ENCODE measurements at regions not wholly inside any gene's neighbourhood (a gene's known extent, or its start where the extent isn't known, plus 50 kb on each side); places are given as distances from the start of the nearest gene placed in this dataset.

- TF ChIP-seq ZFP3 (CRISPR knock-in tag; IDR thresholded peaks at IDR 0.05) (no peak), ARNTL (CRISPR knock-in tag; IDR thresholded peaks at IDR 0.05; ENCODE audit: borderline replicate concordance, low read depth) (no peak), ZFP30 (CRISPR knock-in tag; IDR thresholded peaks at IDR 0.05) (no peak), RARB (CRISPR knock-in tag; IDR thresholded peaks at IDR 0.05) (no peak), POU6F1 (CRISPR knock-in tag; IDR thresholded peaks at IDR 0.05; ENCODE audit: borderline replicate concordance, low read depth) (no peak), OSR1 (CRISPR knock-in tag; IDR thresholded peaks at IDR 0.05) (no peak), ESRRG (CRISPR knock-in tag; IDR thresholded peaks at IDR 0.05) (no peak)
- TF ChIP-seq, protein P1, sequence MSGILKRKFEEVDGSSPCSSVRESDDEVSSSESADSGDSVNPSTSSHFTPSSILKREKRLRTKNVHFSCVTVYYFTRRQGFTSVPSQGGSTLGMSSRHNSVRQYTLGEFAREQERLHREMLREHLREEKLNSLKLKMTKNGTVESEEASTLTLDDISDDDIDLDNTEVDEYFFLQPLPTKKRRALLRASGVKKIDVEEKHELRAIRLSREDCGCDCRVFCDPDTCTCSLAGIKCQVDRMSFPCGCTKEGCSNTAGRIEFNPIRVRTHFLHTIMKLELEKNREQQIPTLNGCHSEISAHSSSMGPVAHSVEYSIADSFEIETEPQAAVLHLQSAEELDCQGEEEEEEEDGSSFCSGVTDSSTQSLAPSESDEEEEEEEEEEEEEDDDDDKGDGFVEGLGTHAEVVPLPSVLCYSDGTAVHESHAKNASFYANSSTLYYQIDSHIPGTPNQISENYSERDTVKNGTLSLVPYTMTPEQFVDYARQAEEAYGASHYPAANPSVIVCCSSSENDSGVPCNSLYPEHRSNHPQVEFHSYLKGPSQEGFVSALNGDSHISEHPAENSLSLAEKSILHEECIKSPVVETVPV (CRISPR knock-in tag; IDR thresholded peaks at IDR 0.05) = no peak
- TF ChIP-seq, protein P2, sequence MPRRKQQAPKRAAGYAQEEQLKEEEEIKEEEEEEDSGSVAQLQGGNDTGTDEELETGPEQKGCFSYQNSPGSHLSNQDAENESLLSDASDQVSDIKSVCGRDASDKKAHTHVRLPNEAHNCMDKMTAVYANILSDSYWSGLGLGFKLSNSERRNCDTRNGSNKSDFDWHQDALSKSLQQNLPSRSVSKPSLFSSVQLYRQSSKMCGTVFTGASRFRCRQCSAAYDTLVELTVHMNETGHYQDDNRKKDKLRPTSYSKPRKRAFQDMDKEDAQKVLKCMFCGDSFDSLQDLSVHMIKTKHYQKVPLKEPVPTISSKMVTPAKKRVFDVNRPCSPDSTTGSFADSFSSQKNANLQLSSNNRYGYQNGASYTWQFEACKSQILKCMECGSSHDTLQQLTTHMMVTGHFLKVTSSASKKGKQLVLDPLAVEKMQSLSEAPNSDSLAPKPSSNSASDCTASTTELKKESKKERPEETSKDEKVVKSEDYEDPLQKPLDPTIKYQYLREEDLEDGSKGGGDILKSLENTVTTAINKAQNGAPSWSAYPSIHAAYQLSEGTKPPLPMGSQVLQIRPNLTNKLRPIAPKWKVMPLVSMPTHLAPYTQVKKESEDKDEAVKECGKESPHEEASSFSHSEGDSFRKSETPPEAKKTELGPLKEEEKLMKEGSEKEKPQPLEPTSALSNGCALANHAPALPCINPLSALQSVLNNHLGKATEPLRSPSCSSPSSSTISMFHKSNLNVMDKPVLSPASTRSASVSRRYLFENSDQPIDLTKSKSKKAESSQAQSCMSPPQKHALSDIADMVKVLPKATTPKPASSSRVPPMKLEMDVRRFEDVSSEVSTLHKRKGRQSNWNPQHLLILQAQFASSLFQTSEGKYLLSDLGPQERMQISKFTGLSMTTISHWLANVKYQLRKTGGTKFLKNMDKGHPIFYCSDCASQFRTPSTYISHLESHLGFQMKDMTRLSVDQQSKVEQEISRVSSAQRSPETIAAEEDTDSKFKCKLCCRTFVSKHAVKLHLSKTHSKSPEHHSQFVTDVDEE (CRISPR knock-in tag; IDR thresholded peaks at IDR 0.05) = no peak
- TF ChIP-seq, protein P3, sequence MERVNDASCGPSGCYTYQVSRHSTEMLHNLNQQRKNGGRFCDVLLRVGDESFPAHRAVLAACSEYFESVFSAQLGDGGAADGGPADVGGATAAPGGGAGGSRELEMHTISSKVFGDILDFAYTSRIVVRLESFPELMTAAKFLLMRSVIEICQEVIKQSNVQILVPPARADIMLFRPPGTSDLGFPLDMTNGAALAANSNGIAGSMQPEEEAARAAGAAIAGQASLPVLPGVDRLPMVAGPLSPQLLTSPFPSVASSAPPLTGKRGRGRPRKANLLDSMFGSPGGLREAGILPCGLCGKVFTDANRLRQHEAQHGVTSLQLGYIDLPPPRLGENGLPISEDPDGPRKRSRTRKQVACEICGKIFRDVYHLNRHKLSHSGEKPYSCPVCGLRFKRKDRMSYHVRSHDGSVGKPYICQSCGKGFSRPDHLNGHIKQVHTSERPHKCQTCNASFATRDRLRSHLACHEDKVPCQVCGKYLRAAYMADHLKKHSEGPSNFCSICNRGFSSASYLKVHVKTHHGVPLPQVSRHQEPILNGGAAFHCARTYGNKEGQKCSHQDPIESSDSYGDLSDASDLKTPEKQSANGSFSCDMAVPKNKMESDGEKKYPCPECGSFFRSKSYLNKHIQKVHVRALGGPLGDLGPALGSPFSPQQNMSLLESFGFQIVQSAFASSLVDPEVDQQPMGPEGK (CRISPR knock-in tag; IDR thresholded peaks at IDR 0.05; ENCODE audit: borderline replicate concordance) = no peak
- TF ChIP-seq, protein P4, sequence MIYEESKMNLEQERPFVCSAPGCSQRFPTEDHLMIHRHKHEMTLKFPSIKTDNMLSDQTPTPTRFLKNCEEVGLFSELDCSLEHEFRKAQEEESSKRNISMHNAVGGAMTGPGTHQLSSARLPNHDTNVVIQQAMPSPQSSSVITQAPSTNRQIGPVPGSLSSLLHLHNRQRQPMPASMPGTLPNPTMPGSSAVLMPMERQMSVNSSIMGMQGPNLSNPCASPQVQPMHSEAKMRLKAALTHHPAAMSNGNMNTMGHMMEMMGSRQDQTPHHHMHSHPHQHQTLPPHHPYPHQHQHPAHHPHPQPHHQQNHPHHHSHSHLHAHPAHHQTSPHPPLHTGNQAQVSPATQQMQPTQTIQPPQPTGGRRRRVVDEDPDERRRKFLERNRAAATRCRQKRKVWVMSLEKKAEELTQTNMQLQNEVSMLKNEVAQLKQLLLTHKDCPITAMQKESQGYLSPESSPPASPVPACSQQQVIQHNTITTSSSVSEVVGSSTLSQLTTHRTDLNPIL (CRISPR knock-in tag; IDR thresholded peaks at IDR 0.05; ENCODE audit: low read depth) = no peak
Measured at GRCh38 chr2:59184276-59185020, 943.3 kb upstream of the FANCL start.
